ENCODE measurements at regions not wholly inside any gene's neighbourhood (a gene's known extent, or its start where the extent isn't known, plus 50 kb on each side); places are given as distances from the start of the nearest gene placed in this dataset.

- no peak for DNase-seq (ENCODE audit: low read depth)
These were observed 660.1 kb downstream of the ADCYAP1 start for GRCh38 chr18:1564793-1565192.

- no peak for DNase-seq (ENCODE audit: low read depth)
These were observed 666.5 kb downstream of the ADCYAP1 start for GRCh38 chr18:1571206-1571605.

DNA sequence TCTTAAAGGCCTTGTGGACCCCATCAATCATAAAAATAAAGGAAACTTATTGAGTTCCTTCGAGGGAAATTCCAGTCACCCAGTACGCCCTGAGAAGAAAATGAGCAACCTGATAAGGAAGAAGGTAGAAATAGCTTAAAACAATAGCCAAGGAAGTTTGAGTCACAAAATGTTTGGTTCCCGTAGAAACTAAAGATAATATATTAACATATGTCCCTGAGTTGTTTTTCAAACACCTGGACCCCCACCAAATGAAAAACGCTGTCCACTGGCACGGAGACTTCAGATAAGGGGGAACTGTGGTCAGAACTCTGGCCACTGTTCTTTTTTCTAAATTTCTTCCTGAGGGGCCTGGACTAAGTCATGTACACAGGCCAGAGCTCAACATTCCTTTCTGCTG is 669.1 kb downstream of the ADCYAP1 start:
- DNase-seq (ENCODE audit: low read depth): no peak

DNA sequence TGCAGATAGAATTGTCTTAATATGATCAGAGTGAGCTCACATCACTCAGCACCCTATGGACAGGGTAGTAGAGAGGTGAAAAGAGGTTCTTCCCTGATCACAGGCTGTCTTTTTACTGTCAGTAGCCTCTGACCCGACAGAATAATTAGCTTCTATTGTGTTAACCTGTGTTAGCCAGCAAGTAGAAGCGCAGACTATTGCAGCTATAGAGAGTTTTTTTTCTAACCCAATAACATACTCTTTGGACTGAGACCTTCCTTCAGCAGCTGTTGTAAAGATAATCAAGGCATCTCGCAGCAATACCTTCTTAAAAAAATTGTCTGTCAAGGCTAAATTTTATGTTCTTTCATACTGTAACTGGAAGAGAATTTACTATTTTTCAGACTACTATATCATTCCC is 670.4 kb downstream of the ADCYAP1 start:
- no peak for DNase-seq (ENCODE audit: low read depth)

DNA sequence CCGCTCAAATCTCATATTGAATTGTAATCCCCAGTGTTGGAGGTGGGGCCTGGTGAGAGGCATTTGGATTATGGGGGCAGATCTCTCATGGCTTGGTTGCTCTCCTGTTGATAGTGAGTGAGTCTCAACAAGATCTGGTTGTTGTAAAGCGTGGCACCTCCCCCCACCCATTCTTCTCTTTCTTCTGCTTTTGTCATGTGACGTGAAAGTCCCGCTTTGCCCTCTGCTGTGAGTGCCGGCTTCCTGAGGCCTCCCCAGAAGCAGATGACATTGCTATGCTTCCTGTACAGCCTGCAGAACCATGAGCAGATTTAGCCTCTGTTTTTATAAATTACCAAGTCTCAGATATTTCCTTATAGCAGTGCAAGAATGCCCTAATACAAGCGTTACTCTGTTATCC is 673.8 kb downstream of the ADCYAP1 start:
- no peak for DNase-seq (ENCODE audit: low read depth)

- DNase-seq (ENCODE audit: low read depth): no peak
These were observed 676.9 kb downstream of the ADCYAP1 start for GRCh38 chr18:1581581-1581980.

- DNase-seq (ENCODE audit: low read depth): peak; percentile 13
These were observed 681.3 kb downstream of the ADCYAP1 start for GRCh38 chr18:1585881-1586488.

DNA sequence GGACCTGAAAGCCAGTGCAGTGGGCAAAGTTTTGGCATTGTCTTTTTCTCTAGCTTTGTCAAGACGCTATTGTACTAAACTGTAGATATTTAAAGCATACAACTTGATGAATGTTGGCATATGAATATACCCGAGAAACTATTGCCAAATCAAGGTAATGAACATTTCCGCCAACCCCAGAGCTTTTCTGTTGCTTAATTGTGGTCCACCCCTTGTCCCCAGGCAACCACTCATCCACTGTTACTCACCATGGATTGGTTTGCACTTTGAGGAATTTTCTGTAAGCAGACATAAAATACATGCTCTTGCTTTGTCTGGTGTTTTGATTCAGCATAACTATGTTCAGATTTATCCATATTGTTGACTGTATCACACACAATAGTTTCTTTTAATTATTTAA is 688.4 kb downstream of the ADCYAP1 start:
- DNase-seq (ENCODE audit: low read depth): no peak

DNA sequence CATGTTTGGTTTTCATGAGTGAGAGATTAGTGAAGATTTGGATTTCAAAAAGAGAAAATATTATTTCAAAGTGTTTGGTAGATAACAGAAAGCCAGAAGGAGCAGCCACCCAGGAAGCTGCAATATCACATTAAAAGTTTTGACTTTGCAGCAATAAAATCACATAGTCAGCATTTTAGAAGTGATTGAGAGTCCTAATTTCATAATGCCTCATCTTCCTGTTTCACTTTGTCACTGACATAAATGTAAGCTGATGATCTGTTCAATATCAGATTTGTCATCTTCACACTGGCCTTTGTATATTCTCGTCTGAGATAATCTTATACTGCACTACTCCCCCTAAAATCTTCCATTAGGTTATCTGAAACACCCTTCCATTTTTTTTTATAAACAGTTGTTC is 690.5 kb downstream of the ADCYAP1 start:
- no peak for DNase-seq (ENCODE audit: low read depth)

GRCh38 chr18:1599196-1599595 is 694.5 kb downstream of the ADCYAP1 start:
- DNase-seq (ENCODE audit: low read depth): no peak

DNA sequence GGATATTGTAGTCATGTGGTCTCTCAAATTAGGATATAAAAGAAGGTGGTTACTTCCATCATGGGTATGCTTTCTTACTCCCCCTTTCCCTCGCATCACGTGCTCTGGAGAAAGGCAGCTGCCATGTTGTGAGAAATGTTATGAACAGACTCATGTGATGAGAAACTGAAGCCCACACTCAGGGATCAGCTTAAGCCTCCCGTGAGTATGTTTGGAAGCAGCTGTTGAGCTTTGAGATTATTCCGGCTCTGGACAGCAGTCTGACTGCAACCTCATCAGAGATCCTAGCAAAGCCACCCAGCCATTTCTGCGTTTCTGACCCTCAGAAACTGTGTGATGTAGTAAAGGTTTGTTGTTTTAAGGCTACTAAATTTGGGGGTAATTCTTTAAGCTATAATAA is 700.1 kb downstream of the ADCYAP1 start:
- no peak for DNase-seq (ENCODE audit: low read depth)

GRCh38 chr18:1618364-1618763 is 713.7 kb downstream of the ADCYAP1 start:
- no peak for DNase-seq (ENCODE audit: low read depth)

DNA sequence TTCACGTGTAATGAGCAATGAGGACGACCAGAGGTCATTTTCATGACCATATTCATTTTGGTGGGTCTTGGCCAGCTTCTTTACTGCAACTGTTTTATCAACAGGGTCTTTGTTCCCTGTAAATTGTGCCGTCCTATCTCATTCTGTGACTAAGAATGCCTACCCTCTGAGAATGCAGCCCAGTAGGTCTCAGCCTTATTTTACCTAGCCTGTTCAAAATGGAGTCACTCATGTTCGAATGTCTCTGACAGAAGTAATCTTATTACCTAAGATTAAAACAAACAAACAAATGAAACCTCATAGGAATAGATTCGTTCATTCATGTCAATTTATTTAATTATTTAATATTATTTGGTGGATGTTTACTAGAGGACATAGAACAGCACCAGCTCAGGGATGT is 714.8 kb downstream of the ADCYAP1 start:
- no peak for DNase-seq (ENCODE audit: low read depth)

GRCh38 chr18:1624612-1625011 is 719.9 kb downstream of the ADCYAP1 start:
- DNase-seq (ENCODE audit: low read depth): no peak

- DNase-seq (ENCODE audit: low read depth): no peak
These were observed 722.8 kb downstream of the ADCYAP1 start for GRCh38 chr18:1627494-1627893.

GRCh38 chr18:1648712-1649111 is 744.0 kb downstream of the ADCYAP1 start:
- DNase-seq (ENCODE audit: low read depth): no peak

- no peak for DNase-seq (ENCODE audit: low read depth)
These were observed 747.3 kb downstream of the ADCYAP1 start for GRCh38 chr18:1652018-1652417.

GRCh38 chr18:1653873-1654272 is 749.2 kb downstream of the ADCYAP1 start:
- DNase-seq (ENCODE audit: low read depth): no peak

DNA sequence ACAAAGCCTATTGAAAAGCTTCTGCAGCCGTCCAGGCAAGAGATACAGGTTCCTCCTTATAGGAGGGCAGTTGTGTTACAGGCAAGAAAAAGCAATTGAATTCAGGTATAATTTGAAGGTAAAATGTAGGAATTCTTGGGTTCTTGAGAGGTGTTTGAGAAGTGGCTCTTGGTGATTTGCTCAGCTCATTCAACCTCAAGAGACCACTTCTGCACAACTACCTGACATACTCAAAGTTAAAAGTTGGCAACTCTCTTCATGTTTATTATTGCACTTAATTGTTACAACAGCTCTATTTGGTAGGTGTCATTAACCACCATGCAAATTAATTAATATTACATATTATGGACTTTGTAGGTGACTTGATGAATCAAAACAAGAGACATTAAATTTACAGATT is 753.2 kb downstream of the ADCYAP1 start:
- DNase-seq (ENCODE audit: low read depth): no peak

- no peak for DNase-seq (ENCODE audit: low read depth)
These were observed 754.4 kb downstream of the ADCYAP1 start for GRCh38 chr18:1658908-1659566.

DNA sequence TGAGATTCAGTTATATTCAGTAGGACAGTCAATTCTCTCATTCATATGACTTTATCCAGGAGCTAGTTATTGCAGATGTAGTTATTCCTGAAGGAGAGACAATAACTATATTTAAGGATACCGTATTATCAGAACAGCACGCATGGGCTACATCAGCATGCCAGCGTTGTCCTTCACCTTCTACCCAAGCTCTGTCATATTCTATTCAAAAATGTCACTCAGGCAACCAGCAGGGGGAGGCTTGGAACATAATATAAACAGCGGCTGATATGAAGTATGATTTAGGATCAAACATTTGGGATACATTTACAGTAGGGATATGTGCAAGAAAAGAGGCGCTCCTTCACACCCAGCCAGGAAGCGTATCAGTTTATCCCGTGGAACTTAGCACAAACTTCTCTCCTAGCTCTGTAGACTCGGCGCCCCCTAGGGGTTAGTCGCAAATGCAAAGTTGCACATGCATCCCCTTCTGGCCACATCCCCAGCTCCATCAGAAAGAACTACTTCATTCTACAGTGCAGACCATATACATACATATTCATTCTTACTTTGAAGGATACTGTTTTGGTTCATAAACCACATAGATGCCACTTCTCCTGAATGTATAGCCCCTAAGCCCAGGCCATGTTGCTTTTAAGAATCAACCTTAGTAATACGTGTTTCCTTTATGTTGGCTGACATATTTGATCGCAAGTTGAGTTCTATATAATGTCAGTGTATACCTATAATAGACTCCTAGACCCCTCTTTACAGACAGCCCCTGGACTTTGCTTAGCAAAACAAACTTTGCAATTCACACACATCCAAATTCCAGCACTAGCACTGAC is 759.4 kb downstream of the ADCYAP1 start:
- DNase-seq (ENCODE audit: low read depth): no peak

- no peak for DNase-seq (ENCODE audit: low read depth)
These were observed 760.4 kb downstream of the ADCYAP1 start for GRCh38 chr18:1665079-1665478.

GRCh38 chr18:1668279-1668678 is 763.6 kb downstream of the ADCYAP1 start:
- no peak for DNase-seq (ENCODE audit: low read depth)

All from non-pigmented ciliary epithelial cell (primary cell).